IPS-NIHi7 (cell line): ENCODE measurements at regions not wholly inside any gene's neighbourhood (a gene's known extent, or its start where the extent isn't known, plus 50 kb on each side); places are given as distances from the start of the nearest gene placed in this dataset.
"Not testable (repeated sequence)": the region's sequence is repeated elsewhere in the genome, so short reads cannot be mapped to it uniquely, and the experiment has no call there.

ENCODE experiments used
- DNase-seq: peaks from one replicate; pipeline ENCODE4 v3.0.0; 2012; ENCODE audit warnings: mixed read lengths; ENCODE audit errors: extremely low spot score

DNA sequence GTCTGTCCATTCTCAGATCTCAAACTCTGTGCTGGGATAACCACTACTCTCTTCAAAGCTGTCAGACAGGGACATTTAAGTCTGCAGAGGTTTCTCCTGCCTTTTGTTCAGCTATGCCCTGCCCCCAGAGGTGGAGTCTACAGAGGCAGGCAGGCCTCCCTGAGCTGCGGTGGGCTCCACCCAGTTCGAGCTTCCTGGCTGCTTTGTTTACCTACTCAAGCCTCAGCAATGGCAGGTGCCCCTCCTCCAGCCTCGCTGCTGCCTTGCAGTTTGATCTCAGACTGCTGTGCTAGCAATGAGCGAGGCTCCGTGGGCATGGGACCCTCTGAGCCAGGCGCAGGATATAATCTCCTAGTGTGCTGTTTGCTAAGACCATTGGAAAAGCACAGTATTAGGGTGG, 53.1 kb upstream of the HUNK start:
- DNase-seq: not testable (repeated sequence)

DNA sequence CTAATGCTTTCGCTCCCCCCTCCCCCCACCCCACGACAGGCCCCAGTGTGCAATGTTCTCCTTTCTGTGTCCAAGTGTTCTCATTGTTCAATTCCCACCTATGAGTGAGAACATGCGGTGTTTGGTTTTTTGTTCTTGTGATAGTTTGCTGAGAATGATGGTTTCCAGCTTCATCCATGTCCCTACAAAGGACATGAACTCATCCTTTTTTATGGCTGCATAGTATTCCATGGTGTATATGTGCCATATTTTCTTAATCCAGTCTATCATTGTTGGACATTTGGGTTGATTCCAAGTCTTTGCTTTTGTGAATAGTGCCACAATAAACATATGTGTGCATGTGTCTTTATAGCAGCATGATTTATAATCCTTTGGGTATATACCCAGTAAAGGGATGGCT, 58.5 kb upstream of the HUNK start:
- DNase-seq: not testable (repeated sequence)

DNA sequence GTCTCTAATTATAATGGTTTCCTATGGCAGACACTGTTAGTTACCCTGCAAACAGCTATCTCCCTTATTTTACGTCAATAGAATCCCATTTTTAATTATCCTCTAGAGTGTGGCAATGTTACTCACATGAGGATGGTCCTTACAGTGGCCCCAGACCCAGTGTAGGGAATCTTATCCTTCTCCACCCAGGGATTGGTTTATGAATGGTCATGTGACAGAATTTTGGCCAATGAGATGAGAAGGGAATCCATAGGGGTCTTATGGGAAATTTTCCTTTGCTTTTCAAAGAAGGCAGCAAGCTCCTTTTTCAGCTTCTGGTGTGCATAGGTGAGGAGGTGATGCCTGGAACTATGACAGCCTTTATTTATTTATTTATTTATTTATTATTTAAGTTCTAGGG, 59.0 kb upstream of the HUNK start:
- DNase-seq: no peak

DNA sequence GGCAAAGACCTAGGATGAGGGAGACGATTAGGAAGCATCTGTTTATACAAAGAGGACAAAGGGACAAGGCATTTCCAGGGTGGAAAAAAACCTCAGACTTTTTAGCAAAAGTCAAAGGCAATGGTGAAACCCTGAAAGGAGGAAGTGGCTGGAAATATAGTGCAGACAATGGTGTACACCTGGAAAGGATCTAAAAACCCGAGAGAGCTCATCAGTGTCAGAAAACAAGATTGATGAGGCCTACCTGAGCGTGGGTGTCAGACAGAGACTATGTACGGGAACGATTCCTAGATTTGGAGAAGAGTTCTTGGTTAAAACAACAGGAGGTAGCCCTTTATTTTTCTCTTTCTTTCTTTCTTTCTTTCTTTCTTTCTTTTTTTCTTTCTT, 68.8 kb upstream of the HUNK start:
- DNase-seq: no peak

DNA sequence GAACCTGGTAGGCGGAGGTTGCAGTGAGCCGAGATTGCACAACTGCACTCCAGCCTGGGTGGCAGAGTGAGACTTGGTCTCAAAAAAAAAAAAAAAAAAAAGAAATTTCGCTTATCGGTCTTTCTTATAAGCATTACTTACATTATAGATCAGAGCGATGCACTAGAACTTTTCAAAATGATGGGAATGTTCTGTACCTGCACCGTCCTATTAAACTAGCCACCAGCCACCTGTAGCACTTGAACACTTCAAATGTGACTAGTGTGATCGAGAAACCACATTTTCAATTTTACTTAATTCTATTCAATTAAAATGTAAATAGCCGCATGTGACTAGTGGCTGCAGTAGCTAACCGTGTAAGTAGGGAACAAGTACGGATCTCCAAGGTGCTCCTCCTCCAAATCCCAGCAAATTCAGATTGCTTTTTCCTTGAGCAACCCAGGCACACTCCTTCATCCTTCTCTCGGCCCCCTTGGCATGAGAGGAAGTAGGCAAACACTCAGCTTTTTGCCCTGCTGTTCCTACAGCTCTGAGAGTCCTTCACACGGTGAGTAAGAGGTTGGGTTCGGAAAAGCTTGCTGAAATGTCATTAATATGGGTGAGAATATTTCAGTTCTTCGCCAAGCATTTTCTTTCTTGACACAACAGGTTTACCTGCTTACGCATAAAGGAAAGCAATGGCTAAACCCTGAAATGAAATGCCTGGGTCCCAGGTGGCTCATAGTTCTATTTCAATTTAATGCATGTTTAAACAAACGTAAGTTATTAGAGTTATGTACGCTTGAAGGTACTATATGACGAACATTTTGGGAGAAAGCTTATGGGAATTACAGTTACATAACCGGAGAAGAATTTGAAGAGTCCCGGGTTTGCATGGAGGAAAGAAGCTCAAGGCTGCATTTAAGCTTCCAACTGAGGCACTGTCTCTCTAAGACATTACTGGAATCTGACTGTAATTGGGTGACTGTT, 69.5 kb upstream of the HUNK start:
- DNase-seq: no peak

DNA sequence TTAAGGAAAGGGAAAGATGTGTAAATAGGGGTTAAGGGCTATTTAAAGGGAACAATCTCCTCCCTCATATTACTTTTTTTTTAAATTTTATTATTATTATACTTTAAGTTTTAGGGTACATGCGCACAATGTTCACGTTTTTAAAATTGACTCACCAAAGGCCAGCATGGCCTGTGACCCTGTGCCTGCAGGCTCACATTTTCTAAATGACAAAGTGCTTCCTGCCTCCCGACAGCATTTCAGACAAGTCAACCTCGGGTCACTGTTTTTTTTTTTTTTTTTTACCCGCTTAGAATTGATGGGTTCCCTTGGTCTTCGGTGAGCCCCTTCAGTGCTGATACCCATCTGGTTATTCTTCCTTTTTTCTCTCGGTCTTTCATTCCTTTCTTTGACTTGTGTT, 70.4 kb upstream of the SCAF4 start:
- no peak for DNase-seq

DNA sequence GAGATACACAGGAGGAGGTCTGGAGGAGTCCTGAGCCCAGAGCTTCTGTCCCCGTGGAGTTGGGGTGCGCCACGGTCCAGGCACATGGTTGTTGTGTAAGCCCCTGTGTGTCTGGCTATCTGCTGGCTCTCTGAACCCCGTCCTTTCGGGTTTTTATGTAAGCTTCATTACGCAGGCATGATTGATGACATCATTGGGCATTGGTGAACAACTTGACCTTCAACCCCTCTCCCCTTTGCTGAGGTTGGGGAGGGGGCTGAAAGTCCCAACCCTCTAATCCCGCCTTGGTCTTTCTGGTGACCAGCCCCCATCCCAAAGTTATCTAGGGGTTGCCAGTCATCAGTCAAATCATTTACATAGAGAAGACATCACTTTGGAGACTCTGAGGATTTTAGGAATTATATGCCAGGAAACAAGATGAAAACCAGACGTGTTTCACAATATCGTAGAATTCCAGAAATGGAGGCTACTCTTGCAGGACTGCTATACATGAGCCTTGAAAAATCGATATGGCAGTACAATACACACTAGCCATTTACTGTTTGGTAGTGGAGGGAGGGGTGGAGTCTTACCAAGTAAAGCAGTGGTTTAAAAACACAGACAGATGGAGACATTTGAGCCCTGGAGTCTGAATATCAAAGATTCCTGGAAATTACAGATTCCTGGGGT, 69.8 kb upstream of the SCAF4 start:
- DNase-seq: no peak

DNA sequence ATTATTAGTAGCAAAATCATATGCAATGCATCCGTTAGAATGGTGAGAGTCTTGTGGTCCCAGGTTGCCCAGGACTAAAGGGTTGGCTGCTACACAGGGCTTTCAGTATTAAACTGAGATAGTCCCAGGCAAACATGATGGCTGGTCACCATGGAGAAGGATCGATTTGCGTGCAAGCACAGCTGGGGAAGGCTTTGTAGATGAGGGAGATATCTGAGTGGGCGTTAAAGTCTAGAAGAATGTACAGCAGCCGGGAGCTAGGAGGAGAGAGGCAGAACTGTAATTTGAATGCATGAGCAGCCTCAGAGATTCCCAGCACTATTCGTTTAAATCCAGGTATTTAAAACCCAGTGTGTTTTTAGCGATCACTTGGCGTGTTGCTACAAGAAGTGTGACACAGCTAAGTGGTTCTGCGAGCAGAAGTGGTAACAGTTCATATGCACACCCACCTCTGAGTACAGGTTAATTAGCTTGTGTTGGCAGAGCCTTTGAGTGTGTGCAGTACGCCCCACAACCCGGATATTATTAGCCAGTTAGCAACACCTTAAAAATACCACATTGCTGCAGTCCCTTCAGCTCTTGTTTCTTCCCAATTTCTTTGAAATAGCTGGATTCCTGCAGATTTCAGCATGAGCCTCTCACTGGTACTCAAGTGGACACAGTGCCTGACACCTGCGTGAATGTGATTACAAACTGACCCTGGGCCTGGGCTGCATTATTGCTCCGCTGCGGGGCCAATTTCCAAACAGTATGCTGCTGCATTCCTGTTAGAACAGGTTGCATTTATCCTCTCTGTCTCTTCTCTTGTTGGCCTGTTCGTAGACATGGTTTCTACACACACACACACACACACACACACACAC, 67.2 kb upstream of the SCAF4 start:
- no peak for DNase-seq

DNA sequence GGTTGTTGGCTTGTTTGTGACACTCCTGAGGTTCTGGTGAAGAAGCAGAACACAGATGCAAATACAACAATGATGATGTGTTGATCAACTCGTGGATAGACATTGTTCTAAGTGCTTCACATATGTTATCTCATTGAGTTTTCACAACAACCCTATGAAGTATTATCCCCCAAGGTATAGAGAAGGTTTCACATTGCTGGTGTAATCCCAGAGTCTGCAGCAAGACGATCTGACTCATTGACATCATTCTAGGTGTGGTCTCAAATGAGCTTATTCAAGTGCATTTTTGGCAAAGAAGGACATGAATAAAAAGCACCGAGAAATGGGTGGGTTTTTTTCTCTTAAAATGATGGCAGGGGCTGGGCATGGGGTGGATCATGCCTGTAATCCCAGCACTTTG, 64.1 kb upstream of the SCAF4 start:
- DNase-seq: no peak

DNA sequence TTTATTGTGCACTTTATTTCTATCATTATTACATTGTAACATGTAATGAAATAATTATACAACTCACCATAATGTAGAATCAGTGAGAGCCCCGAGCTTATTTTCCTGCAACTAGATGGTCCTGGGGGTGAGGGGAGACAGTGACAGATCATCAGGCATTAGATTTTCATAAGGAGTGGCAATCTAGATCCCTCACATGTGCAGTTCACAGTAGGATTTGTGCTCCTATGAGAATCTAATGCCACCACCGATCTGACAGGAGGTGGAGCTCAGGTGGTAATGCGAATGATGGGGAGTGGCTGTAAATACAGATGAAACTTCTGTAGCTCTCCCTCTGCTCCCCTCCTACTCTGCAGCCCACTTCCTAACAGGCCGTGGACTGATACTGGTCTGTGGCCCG, 58.5 kb upstream of the SCAF4 start:
- not testable (repeated sequence) for DNase-seq

DNA sequence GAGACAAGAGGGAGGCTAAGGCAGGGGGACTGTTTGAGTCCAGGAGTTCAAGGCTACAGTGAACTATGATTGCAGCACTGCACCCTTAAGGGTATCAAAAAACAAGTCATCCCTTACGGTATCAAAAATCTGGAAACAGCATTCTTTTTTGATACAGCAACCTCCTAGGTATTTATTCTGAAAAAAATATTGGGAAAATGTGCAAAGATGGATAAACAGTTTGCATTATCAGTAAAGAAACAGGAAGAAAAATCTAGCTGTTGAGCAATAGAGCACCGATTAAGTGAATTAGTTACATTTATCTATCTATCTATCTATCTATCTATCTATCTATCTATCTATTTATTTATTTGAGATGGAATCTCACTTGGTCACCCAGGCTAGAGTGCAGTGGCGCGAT, 56.7 kb upstream of the SCAF4 start:
- no peak for DNase-seq

DNA sequence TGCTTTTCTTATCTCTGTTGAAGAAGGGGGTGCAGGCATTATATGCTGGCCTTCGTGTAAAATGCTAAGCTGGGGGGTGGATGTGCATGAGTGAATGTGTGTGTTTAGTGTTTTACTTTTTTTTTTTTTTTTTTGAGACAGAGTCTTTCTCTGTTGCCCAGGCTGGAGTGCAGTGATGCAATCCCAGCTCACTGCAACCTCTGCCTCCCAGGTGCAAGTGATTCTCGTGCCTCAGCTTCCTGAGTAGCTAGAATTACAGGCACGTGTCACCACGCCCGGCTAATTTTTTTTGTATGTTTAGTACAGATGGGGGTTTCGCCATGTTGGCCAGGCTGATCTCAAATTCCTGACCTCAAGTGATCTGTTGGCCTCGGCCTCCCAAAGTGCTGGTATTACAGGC, 55.8 kb upstream of the SCAF4 start:
- not testable (repeated sequence) for DNase-seq

DNA sequence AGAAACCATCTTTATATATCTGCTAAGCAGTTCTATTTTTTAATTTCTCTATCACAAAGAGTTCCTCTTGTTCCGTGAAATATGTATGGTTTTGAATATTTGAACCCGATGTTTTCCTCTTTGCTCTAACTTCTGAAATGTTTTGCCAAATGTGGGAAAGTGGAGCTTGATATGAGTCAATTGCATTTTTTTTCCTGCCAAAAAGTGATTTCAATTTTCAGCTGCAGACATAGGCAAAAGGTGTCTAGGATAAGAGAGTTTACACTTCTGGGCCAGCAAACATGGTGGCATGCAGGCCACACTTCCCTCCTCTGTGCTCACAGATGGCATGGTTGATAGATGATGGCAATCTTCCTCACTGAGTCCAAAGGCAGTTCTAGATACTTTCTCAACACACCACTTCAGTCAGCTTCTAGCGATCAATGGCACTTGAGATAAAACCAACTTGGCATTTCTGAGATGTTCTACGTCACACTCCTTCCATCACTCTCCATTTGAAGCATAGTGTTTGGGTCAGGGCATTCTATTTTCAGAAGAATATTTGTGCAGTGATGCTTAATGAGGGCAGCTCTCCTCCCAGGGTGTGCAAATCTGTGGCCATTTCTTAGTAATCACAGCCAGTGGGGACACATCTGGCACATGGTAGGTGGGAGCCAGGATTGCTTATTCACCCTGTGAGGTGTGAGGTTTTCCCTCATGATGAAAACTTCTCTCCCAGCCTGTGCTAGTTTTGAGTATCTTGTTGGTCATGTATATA, 54.4 kb upstream of the SCAF4 start:
- DNase-seq: no peak

DNA sequence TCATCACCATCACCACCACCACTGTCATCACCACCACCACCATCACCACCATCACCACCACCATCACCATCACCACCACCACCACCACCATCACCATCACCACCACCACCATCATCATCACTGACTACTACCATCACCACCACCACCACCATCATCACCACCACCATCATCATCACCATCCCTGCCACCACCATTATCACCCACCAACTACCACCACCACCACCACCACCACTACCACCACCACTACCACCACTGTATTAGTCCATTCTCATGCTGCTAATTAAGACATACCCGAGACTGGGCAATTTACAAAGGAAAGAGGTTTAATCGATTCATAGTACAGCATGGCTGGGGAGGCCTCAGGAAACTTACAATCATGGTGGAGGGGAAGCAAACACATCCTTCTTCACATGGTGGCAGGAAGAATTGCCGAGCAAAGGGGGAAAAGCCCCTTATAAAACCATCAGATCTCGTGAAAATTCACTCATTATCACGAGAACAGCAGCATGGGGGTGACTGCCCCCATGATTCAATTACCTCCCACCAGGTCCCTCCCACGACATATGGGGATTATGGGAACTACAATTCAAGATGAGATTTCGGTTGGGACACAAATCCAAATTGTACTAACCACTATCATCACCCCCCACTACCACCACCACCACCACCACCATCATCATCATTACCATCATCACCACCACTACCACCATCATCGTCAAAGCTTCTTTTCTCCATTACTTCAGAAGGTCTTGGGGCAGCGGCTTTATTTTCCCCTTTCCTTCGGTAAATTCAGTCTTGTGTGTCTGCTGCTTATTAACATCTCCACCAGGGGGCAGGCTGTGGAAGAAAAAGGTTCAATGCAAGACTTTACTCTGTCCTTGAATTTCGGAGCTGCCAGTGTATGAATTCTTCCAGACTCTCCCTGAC, 53.6 kb upstream of the SCAF4 start:
- peak; percentile 71 for DNase-seq

DNA sequence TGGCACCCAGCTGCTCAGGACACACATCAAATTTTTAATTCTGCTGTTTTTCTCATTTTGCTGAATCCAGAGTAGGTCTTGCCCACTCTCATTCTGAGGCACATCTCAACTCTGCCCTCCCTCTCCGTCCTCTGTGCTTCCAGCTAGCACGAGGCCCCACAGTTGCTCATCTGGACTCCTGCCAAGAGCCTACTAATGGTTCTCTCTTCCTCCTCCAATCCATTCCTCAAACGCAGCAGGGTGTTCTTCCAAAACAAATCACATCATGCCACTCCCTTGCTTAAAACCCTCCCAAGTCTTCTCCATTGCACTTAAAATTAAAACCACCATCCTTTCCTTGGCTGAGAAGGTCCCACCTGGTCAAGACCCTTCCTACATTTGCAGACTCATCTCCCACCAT, 49.8 kb upstream of the SCAF4 start:
- DNase-seq: no peak
